Psoas muscle (tissue), 7 donors: ENCODE measurements at regions not wholly inside any gene's neighbourhood (a gene's known extent, or its start where the extent isn't known, plus 50 kb on each side); places are given as distances from the start of the nearest gene placed in this dataset.

Source experiments
- ATAC-seq, 4 donors: fragments of 200-7000 bp; cut with Tn5 transposase; one replicate each; pipeline ENCODE4 v1.9.1; 2020; ENCODE audit warnings: moderate library complexity in 3 of 4, mild to moderate bottlenecking in 2 of 4
- DNase-seq, 2 donors: peaks; one replicate each; pipeline ENCODE4 v3.0.0-alpha.2; 2020
- H3K27ac ChIP-seq: fragments of 200-600 bp; one replicate; pipeline ENCODE4 v1.8.0; 2022
- H3K27me3 ChIP-seq, 3 donors: fragments of 200-600 bp in 1 of 3; one replicate each; pipeline versions ENCODE4 v1.6.1 to v1.8.0; 2013 to 2022; ENCODE audit warnings: low read length in 2 of 3, mild to moderate bottlenecking in 2 of 3, moderate library complexity in 1 of 3; ENCODE audit not compliant: insufficient read depth in 3 of 3
- H3K36me3 ChIP-seq, 2 donors: fragments of 200-600 bp in 1 of 2; one replicate each; pipeline versions ENCODE4 v1.6.1 to v1.8.0; 2013 to 2022; ENCODE audit warnings: low read depth in 1 of 2, mild to moderate bottlenecking in 1 of 2, moderate library complexity in 1 of 2; ENCODE audit not compliant: insufficient read depth in 1 of 2
- H3K4me1 ChIP-seq: fragments of 200-600 bp; one replicate; pipeline ENCODE4 v1.8.0; 2022
- H3K4me3 ChIP-seq: fragments of 200-600 bp; one replicate; pipeline ENCODE4 v1.8.0; 2022; ENCODE audit warnings: mild to moderate bottlenecking
- H3K9me3 ChIP-seq: fragments of 200-600 bp; one replicate; pipeline ENCODE4 v1.8.0; 2022
- WGBS, 3 donors: extraction: QIAGEN DNeasy Blood & Tissue Kit; methylation state at CpG; one replicate each; pipeline versions ENCODE4 v1.1.6 to v1.1.7; 2013; 5-methylcytosine and 5-hydroxymethylcytosine counted together
- intact Hi-C, 2 donors: fragments of 100-400 bp; cut with DNase I; formaldehyde crosslinking; loops; one replicate each; pipeline versions ENCODE4 v1.11.0 to v1.14.2; 2022
- TF ChIP-seq, protein P1 (sequence below): fragments of 200-600 bp; IDR thresholded peaks from one replicate; pipeline ENCODE4 v1.8.0; 2022; ENCODE audit warnings: antibody characterized with exemption
- donor health status: healthy with polysubstance abuse.
- donor health status: DM: no; HTN: no; CAD: no; lungs with moderate emphysema.
- donor health status: Bipolar disorder and iron deficiency.
- donor health status: healthy.
- donor health status: DM: yes; HTN: yes; CAD: no.
- donor health status: DM: no; HTN: no; CAD: no.
- donor health status: DM: yes; HTN: yes; CAD: no.

DNA sequence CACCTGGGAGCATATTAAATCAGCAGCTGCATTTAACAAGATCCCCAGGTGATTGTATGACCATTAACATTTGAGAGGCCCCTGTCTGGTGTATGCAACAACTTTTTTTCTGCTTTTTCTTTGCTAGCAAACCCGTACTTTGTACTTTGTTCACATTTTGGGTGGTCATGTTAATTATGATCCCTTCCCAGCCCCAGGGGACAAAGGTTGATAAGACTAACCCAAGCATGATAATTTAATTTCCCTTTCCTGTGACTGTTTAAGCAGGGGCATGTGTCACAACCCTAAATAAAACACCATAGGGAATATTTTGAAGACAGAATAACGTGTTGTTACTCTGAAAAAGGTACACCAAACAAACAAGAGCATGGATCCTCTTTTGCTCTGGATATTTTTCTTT, 332.0 kb downstream of the PCDH18 start:
- intact Hi-C loops: no loop called here
- TF ChIP-seq, protein P1, sequence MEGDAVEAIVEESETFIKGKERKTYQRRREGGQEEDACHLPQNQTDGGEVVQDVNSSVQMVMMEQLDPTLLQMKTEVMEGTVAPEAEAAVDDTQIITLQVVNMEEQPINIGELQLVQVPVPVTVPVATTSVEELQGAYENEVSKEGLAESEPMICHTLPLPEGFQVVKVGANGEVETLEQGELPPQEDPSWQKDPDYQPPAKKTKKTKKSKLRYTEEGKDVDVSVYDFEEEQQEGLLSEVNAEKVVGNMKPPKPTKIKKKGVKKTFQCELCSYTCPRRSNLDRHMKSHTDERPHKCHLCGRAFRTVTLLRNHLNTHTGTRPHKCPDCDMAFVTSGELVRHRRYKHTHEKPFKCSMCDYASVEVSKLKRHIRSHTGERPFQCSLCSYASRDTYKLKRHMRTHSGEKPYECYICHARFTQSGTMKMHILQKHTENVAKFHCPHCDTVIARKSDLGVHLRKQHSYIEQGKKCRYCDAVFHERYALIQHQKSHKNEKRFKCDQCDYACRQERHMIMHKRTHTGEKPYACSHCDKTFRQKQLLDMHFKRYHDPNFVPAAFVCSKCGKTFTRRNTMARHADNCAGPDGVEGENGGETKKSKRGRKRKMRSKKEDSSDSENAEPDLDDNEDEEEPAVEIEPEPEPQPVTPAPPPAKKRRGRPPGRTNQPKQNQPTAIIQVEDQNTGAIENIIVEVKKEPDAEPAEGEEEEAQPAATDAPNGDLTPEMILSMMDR: no peak
- no peaks in the 10 kb centered on the region for H3K4me1 ChIP-seq
- DNase-seq (no peak), ATAC-seq (no peak)
- no peak overlapping the region for H3K4me3 ChIP-seq
- WGBS, 3 donors: 34 to 43% (median 43%) methylated on average over 2 of the region's 2 CpGs
- no peak overlapping the region for H3K27ac ChIP-seq
- no peaks in the 10 kb centered on the region for H3K27me3 ChIP-seq
- H3K36me3 ChIP-seq: no peaks in the 10 kb centered on the region
- H3K9me3 ChIP-seq: no peaks in the 10 kb centered on the region

DNA sequence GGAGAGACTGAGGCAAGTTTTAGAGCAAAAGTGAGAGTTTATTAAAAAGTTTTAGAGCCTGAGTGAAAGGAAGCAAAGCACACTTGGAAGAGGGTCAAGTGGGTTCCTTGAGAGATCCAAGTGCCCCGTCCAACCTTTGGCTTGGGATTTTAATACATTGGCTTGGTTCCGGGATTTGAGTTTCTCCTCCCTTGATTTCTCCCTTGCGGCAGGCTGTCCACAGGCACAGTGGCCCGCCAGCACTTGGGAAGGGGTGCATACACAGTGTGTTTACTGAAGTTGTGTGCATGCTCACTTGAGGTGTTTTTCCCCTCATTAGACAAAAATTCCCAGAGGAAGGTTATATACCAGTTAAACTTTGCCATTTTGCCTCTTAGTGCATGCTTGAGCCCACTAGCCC, 333.5 kb downstream of the PCDH18 start:
- H3K27ac ChIP-seq: no peak overlapping the region
- ATAC-seq: no peak
- no peaks in the 10 kb centered on the region for H3K4me1 ChIP-seq
- no peak overlapping the region for H3K4me3 ChIP-seq
- H3K27me3 ChIP-seq: no peaks in the 10 kb centered on the region
- H3K36me3 ChIP-seq: no peaks in the 10 kb centered on the region
- TF ChIP-seq, protein P1: no peak
- intact Hi-C loops: no loop called here
- no peaks in the 10 kb centered on the region for H3K9me3 ChIP-seq
- WGBS, 3 donors: 74 to 77% (median 75%) methylated on average over 4 of the region's 4 CpGs
- DNase-seq: no peak

GRCh38 chr4:137194670-137195069, 337.6 kb downstream of the PCDH18 start:
- Histone ChIP-seq H3K4me1 (no peaks in the 10 kb centered on the region), H3K27ac (no peak overlapping the region), H3K27me3 (no peaks in the 10 kb centered on the region), H3K4me3 (no peak overlapping the region), H3K9me3 (no peaks in the 10 kb centered on the region), H3K36me3 (no peaks in the 10 kb centered on the region)
- DNase-seq (no peak), ATAC-seq (no peak)
- TF ChIP-seq, protein P1: no peak
- WGBS, 3 donors: 72 to 79% (median 79%) methylated on average over 1 of the region's 1 CpG
- intact Hi-C loops: no loop called here

DNA sequence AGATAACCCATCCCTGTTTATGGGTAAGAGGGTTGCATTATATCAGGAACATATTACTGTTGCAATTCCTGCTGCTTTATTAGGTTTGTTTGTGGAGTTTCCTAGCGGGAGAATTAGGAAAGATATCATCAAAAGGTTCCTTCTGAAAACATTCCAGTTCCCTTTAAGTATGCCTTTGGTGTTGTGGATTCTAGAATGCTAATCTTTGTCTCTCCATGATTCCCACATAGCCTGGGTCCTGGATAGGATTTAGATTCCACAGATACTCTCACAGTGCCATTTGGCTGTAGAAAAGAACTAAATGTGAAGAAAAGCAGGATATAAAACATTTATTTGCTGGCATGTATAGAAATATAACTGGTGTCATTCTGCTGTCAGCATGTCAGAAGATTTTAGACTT, 338.7 kb downstream of the PCDH18 start:
- no peaks in the 10 kb centered on the region for H3K36me3 ChIP-seq
- H3K27me3 ChIP-seq: no peaks in the 10 kb centered on the region
- TF ChIP-seq, protein P1: no peak
- no peaks in the 10 kb centered on the region for H3K4me1 ChIP-seq
- no peaks in the 10 kb centered on the region for H3K9me3 ChIP-seq
- H3K27ac ChIP-seq: no peak overlapping the region
- intact Hi-C loops: no loop called here
- ATAC-seq (no peak), DNase-seq (no peak)
- no peak overlapping the region for H3K4me3 ChIP-seq
- 59 to 69% (median 65%) methylated on average over 1 of the region's 1 CpG for WGBS, 3 donors

- TF ChIP-seq, protein P1: no peak
- no peak for DNase-seq
- no peak for ATAC-seq
- H3K9me3 ChIP-seq: no peaks in the 10 kb centered on the region
- H3K4me3 ChIP-seq: no peak overlapping the region
- intact Hi-C loops: no loop called here
- H3K27me3 ChIP-seq: no peaks in the 10 kb centered on the region
- no peak overlapping the region for H3K27ac ChIP-seq
- H3K4me1 ChIP-seq: no peaks in the 10 kb centered on the region
- H3K36me3 ChIP-seq: no peaks in the 10 kb centered on the region
- 94 to 96% (median 95%) methylated on average over 1 of the region's 1 CpG for WGBS, 3 donors
Measured at GRCh38 chr4:137181293-137181899, 350.9 kb downstream of the PCDH18 start.
